Caco-2 (cell line): ENCODE measurements at regions not wholly inside any gene's neighbourhood (a gene's known extent, or its start where the extent isn't known, plus 50 kb on each side); places are given as distances from the start of the nearest gene placed in this dataset.

Experiments
- BruUV-seq: library from RNA; stranded (reverse); fragments of 400-500 nt; replicated peaks from 2 replicates; lab custom pipeline; 2021; lab: Mats Ljungman, UMichigan
- CTCF ChIA-PET: fragments of 300-600 bp; sonication (Branson Sonifier 250); formaldehyde crosslinking; loops from one replicate; lab custom pipeline; 2022; ENCODE audit warnings: antibody characterized with exemption; lab: Charles Lee
- POLR2A ChIA-PET: fragments of 300-600 bp; sonication (Branson Sonifier 250); formaldehyde crosslinking; loops from one replicate; lab custom pipeline; 2022; ENCODE audit warnings: antibody characterized with exemption; lab: Charles Lee
- DNase-seq, 2 experiments: peaks; one replicate each; pipeline versions ENCODE4 v3.0.0 to v3.0.0-alpha.2; 2020 to 2022
- H3K27me3 ChIP-seq: replicated peaks from 2 replicates; pipeline ENCODE4 v1.6.0; 2011; ENCODE audit warnings: low read length; ENCODE audit not compliant: control insufficient read depth, insufficient read depth
- H3K36me3 ChIP-seq: 2 replicates; pipeline ENCODE4 v1.5.1; 2011; ENCODE audit warnings: low read length; ENCODE audit not compliant: control insufficient read depth, insufficient read depth
- H3K4me1 ChIP-seq: fragments of 250-450 bp; sonication (Bioruptor Pico); 2 replicates; pipeline ENCODE4 v1.5.1; 2020; ENCODE audit warnings: mild to moderate bottlenecking
- H3K4me3 ChIP-seq: 2 replicates; pipeline ENCODE4 v1.5.1; 2011; ENCODE audit warnings: low read depth, mild to moderate bottlenecking, control low read depth, low read length
- H3K9me3 ChIP-seq: fragments of 250-450 bp; sonication (Bioruptor Pico); 2 replicates; pipeline ENCODE4 v1.5.1; 2020; ENCODE audit warnings: mild to moderate bottlenecking, moderate library complexity
- H3K27ac Mint-ChIP-seq: one replicate; pipeline ENCODE4 v1.8.0; 2022; ENCODE audit warnings: mixed read lengths; ENCODE audit not compliant: unreplicated experiment
- H3K27me3 Mint-ChIP-seq: one replicate; pipeline ENCODE4 v1.8.0; 2022; ENCODE audit warnings: mixed read lengths; ENCODE audit not compliant: insufficient read depth, unreplicated experiment
- H3K36me3 Mint-ChIP-seq: one replicate; pipeline ENCODE4 v1.8.0; 2022; ENCODE audit warnings: mild to moderate bottlenecking, mixed read lengths; ENCODE audit not compliant: insufficient read depth, unreplicated experiment
- H3K4me1 Mint-ChIP-seq: one replicate; pipeline ENCODE4 v1.8.0; 2022; ENCODE audit warnings: low read depth, mixed read lengths; ENCODE audit not compliant: unreplicated experiment
- H3K4me3 Mint-ChIP-seq: one replicate; pipeline ENCODE4 v1.8.0; 2022; ENCODE audit warnings: mild to moderate bottlenecking, moderate library complexity, mixed read lengths; ENCODE audit not compliant: unreplicated experiment
- H3K9me3 Mint-ChIP-seq: one replicate; pipeline ENCODE4 v1.8.0; 2022; ENCODE audit warnings: mixed read lengths; ENCODE audit not compliant: unreplicated experiment
- CTCF ChIP-seq, 2 experiments: fragments of 200-600 bp in 1 of 2; IDR thresholded peaks; 1 replicate in 1 of 2; 2 replicates in 1 of 2; pipeline versions ENCODE4 v1.5.1 to v1.8.0; 2011 to 2022; ENCODE audit warnings: antibody characterized with exemption in 1 of 2, control low read depth in 1 of 2, inconsistent platforms in 1 of 2, low read depth in 1 of 2, low read length in 1 of 2, mild to moderate bottlenecking in 1 of 2, moderate library complexity in 1 of 2; ENCODE audit not compliant: insufficient read depth in 1 of 2, severe bottlenecking in 1 of 2, unreplicated experiment in 1 of 2
- intact Hi-C: fragments of 100-400 bp; cut with micrococcal nuclease; formaldehyde crosslinking; loops from one replicate; pipeline ENCODE4 v1.10.0; 2022; ENCODE audit not compliant: unreplicated experiment

- DNase-seq, result no peak
- no TSS peak for BruUV-seq
- POLR2A ChIA-PET, result no interaction called here
- Mint-ChIP-seq H3K4me3 (no peak overlapping the region), H3K27me3 (no peaks in the 10 kb centered on the region), H3K36me3 (no peaks in the 10 kb centered on the region), H3K9me3 (no peaks in the 10 kb centered on the region), H3K27ac (no peak overlapping the region), H3K4me1 (peaks cover 6% of the 10 kb centered on the region)
- H3K4me3 ChIP-seq, result no peak overlapping the region
- CTCF ChIA-PET, result no interaction called here
- TF ChIP-seq CTCF (IDR thresholded peaks at IDR 0.05; ENCODE audit: insufficient read depth in 1 of 2, low read depth in 1 of 2, low read length in 1 of 2, severe bottlenecking in 1 of 2, unreplicated experiment in 1 of 2), result no peak
- no peaks in the 10 kb centered on the region for H3K9me3 ChIP-seq
- no peaks in the 10 kb centered on the region for H3K4me1 ChIP-seq
- H3K27me3 ChIP-seq, result no peaks in the 10 kb centered on the region
- no peaks in the 10 kb centered on the region for H3K36me3 ChIP-seq
- intact Hi-C loops, result no loop called here
Observed at GRCh38 chr5:117095346-117096332, 521.0 kb upstream of the SEMA6A start.

GRCh38 chr5:117094114-117094815 lies 519.6 kb upstream of the SEMA6A start:
- DNase-seq, result no peak
- no peaks in the 10 kb centered on the region for H3K36me3 ChIP-seq
- BruUV-seq, result no TSS peak
- CTCF ChIA-PET, result no interaction called here
- TF ChIP-seq CTCF (IDR thresholded peaks at IDR 0.05; ENCODE audit: insufficient read depth in 1 of 2, low read depth in 1 of 2, low read length in 1 of 2, severe bottlenecking in 1 of 2, unreplicated experiment in 1 of 2), result no peak
- Mint-ChIP-seq H3K4me1 (peaks cover 3% of the 10 kb centered on the region), H3K9me3 (no peaks in the 10 kb centered on the region), H3K4me3 (no peak overlapping the region), H3K36me3 (no peaks in the 10 kb centered on the region), H3K27me3 (no peaks in the 10 kb centered on the region), H3K27ac (no peak overlapping the region)
- no peaks in the 10 kb centered on the region for H3K27me3 ChIP-seq
- intact Hi-C loops, result no loop called here
- no peak overlapping the region for H3K4me3 ChIP-seq
- no peaks in the 10 kb centered on the region for H3K4me1 ChIP-seq
- H3K9me3 ChIP-seq, result no peaks in the 10 kb centered on the region
- POLR2A ChIA-PET, result no interaction called here

GRCh38 chr5:117093653-117094052 lies 519.0 kb upstream of the SEMA6A start:
- H3K9me3 ChIP-seq, result no peaks in the 10 kb centered on the region
- Mint-ChIP-seq H3K4me3 (no peak overlapping the region), H3K36me3 (no peaks in the 10 kb centered on the region), H3K27ac (no peak overlapping the region), H3K27me3 (no peaks in the 10 kb centered on the region), H3K4me1 (no peaks in the 10 kb centered on the region), H3K9me3 (no peaks in the 10 kb centered on the region)
- intact Hi-C loops, result no loop called here
- no TSS peak for BruUV-seq
- no peak for DNase-seq
- POLR2A ChIA-PET, result no interaction called here
- no peak for TF ChIP-seq CTCF (IDR thresholded peaks at IDR 0.05; ENCODE audit: insufficient read depth in 1 of 2, low read depth in 1 of 2, low read length in 1 of 2, severe bottlenecking in 1 of 2, unreplicated experiment in 1 of 2)
- CTCF ChIA-PET, result no interaction called here
- no peaks in the 10 kb centered on the region for H3K36me3 ChIP-seq
- no peaks in the 10 kb centered on the region for H3K27me3 ChIP-seq
- H3K4me1 ChIP-seq, result no peaks in the 10 kb centered on the region
- no peak overlapping the region for H3K4me3 ChIP-seq
